H1 (cell line): ENCODE measurements at regions not wholly inside any gene's neighbourhood (a gene's known extent, or its start where the extent isn't known, plus 50 kb on each side); places are given as distances from the start of the nearest gene placed in this dataset.

ENCODE experiments used
- CREB1 ChIP-seq: IDR thresholded peaks from 2 replicates; pipeline ENCODE4 v1.6.1; 2012; ENCODE audit warnings: inconsistent platforms
- EP300 ChIP-seq, 2 experiments: IDR thresholded peaks; 1 replicate in 1 of 2; 2 replicates in 1 of 2; pipeline ENCODE4 v1.6.1; 2011 to 2012; ENCODE audit warnings: low read depth in 2 of 2, low read length in 2 of 2, mild to moderate bottlenecking in 2 of 2, borderline replicate concordance in 1 of 2, inconsistent platforms in 1 of 2, moderate library complexity in 1 of 2
- EZH2 ChIP-seq: fragments of 200-600 bp; sonication (generic); IDR thresholded peaks from 2 replicates; pipeline ENCODE4 v1.7.1; 2012; ENCODE audit warnings: low read depth, mild to moderate bottlenecking, moderate library complexity, low read length, inconsistent platforms; ENCODE audit not compliant: severe bottlenecking
- MAFK ChIP-seq: IDR thresholded peaks from 2 replicates; pipeline ENCODE4 v1.6.1; 2012; ENCODE audit warnings: low read depth, mild to moderate bottlenecking, improper control_type of control experiment, low read length
- PHF8 ChIP-seq: fragments of 200-600 bp; sonication (generic); conservative IDR thresholded peaks from 2 replicates; pipeline ENCODE4 v1.7.1; 2012; ENCODE audit warnings: low read depth, mild to moderate bottlenecking, inconsistent platforms, low read length, moderate library complexity
- POLR2A ChIP-seq, 2 experiments: IDR thresholded peaks; 1 replicate in 1 of 2; 2 replicates in 1 of 2; pipeline ENCODE4 v1.6.1; 2011; ENCODE audit warnings: low read depth in 2 of 2, low read length in 2 of 2, mild to moderate bottlenecking in 2 of 2; ENCODE audit errors: control extremely low read depth in 1 of 2
- RFX5 ChIP-seq: IDR thresholded peaks from 2 replicates; pipeline ENCODE4 v1.6.1; 2011; ENCODE audit warnings: low read depth, low read length, improper control_type of control experiment, borderline replicate concordance
- SIRT6 ChIP-seq: IDR thresholded peaks from one replicate; pipeline ENCODE4 v1.7.1; 2012; ENCODE audit warnings: low read length, inconsistent platforms
- SP4 ChIP-seq: IDR thresholded peaks from 2 replicates; pipeline ENCODE4 v1.6.1; 2012; ENCODE audit warnings: low read length, inconsistent platforms
- TBP ChIP-seq: IDR thresholded peaks from 2 replicates; pipeline ENCODE4 v1.6.1; 2011; ENCODE audit warnings: low read depth, low read length, improper control_type of control experiment
- TF ChIP-seq, protein P1 (sequence below): IDR thresholded peaks from 2 replicates; pipeline ENCODE4 v1.6.1; 2012; ENCODE audit warnings: inconsistent platforms
- TF ChIP-seq, protein P2 (sequence below), 3 experiments: IDR thresholded peaks; 1 replicate in 2 of 3; 2 replicates in 1 of 3; pipeline versions ENCODE4 v1.5.1 to v1.6.1; 2011; ENCODE audit warnings: low read length in 3 of 3, mild to moderate bottlenecking in 3 of 3, inconsistent platforms in 2 of 3, low read depth in 1 of 3, moderate library complexity in 1 of 3; ENCODE audit not compliant: insufficient read depth in 1 of 3; ENCODE audit errors: control extremely low read depth in 1 of 3

DNA sequence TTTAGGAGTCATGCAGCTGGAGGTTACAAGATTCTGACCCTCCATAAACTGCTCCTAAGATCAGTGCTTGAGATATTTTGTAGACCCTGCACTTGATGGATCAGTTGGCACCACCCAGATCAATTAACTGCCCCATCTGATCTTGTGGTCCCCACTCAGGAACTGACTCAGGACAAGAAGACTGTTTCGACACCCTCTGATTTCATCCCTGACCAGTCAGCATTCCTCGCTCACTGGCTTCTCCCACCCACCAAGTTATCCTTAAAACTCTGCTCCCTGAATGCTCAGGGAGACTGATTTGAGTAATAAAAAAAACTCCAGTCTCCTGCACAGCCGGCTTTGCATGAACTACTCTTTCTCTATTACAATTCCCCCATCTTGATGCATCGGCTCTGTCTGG is 360.2 kb downstream of the GALC start:
- TF ChIP-seq, protein P1, sequence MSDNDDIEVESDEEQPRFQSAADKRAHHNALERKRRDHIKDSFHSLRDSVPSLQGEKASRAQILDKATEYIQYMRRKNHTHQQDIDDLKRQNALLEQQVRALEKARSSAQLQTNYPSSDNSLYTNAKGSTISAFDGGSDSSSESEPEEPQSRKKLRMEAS: no peak
- no peak for TF ChIP-seq POLR2A (IDR thresholded peaks at IDR 0.05; ENCODE audit: control extremely low read depth in 1 of 2, low read depth in 2 of 2, low read length in 2 of 2)
- TF ChIP-seq PHF8: no peak
- TF ChIP-seq, protein P2, sequence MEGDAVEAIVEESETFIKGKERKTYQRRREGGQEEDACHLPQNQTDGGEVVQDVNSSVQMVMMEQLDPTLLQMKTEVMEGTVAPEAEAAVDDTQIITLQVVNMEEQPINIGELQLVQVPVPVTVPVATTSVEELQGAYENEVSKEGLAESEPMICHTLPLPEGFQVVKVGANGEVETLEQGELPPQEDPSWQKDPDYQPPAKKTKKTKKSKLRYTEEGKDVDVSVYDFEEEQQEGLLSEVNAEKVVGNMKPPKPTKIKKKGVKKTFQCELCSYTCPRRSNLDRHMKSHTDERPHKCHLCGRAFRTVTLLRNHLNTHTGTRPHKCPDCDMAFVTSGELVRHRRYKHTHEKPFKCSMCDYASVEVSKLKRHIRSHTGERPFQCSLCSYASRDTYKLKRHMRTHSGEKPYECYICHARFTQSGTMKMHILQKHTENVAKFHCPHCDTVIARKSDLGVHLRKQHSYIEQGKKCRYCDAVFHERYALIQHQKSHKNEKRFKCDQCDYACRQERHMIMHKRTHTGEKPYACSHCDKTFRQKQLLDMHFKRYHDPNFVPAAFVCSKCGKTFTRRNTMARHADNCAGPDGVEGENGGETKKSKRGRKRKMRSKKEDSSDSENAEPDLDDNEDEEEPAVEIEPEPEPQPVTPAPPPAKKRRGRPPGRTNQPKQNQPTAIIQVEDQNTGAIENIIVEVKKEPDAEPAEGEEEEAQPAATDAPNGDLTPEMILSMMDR (IDR thresholded peaks at IDR 0.05; ENCODE audit: control extremely low read depth in 1 of 3, insufficient read depth in 1 of 3, low read depth in 1 of 3, low read length in 3 of 3): no peak
- TF ChIP-seq TBP: no peak
- no peak for TF ChIP-seq EZH2
- TF ChIP-seq SIRT6: no peak
- no peak for TF ChIP-seq EP300 (IDR thresholded peaks at IDR 0.05; ENCODE audit: borderline replicate concordance in 1 of 2, low read depth in 2 of 2, low read length in 2 of 2)
- TF ChIP-seq RFX5: no peak
- no peak for TF ChIP-seq SP4
- no peak for TF ChIP-seq MAFK
- no peak for TF ChIP-seq CREB1
